ENCODE measurements at regions not wholly inside any gene's neighbourhood (a gene's known extent, or its start where the extent isn't known, plus 50 kb on each side); places are given as distances from the start of the nearest gene placed in this dataset.

GRCh38 chr2:181264001-181264400, 193.2 kb upstream of the ITGA4 start:
- Histone ChIP-seq H3K9ac (ENCODE audit: low read depth, low read length) (no peak overlapping the region), H4K20me1 (ENCODE audit: insufficient read depth, low read length) (no peaks in the 10 kb centered on the region), H3K4me2 (ENCODE audit: insufficient read depth, low read length) (no peak overlapping the region), H3K9me3 (ENCODE audit: insufficient read depth, low read length, severe bottlenecking) (no peaks in the 10 kb centered on the region), H3K4me1 (ENCODE audit: insufficient read depth, low read length) (no peaks in the 10 kb centered on the region), H3K27me3 (ENCODE audit: insufficient read depth, low read length, poor library complexity) (no peaks in the 10 kb centered on the region), H3K36me3 (ENCODE audit: insufficient read depth, low read length) (no peaks in the 10 kb centered on the region), H3K27ac (ENCODE audit: low read length) (no peak overlapping the region), H3K79me2 (ENCODE audit: insufficient read depth, low read length) (no peaks in the 10 kb centered on the region), H3K4me3 (ENCODE audit: low read depth in 1 of 2, low read length in 2 of 2) (no peak overlapping the region), H2AFZ (ENCODE audit: low read depth, low read length) (no peak overlapping the region)
- DNase-seq, result no peak
- ATAC-seq (ENCODE audit: insufficient read depth, low read depth), result no peak
- no peak for TF ChIP-seq EZH2 (IDR thresholded peaks at IDR 0.05; ENCODE audit: borderline replicate concordance, low read depth, low read length, severe bottlenecking)
- TF ChIP-seq, protein P1, sequence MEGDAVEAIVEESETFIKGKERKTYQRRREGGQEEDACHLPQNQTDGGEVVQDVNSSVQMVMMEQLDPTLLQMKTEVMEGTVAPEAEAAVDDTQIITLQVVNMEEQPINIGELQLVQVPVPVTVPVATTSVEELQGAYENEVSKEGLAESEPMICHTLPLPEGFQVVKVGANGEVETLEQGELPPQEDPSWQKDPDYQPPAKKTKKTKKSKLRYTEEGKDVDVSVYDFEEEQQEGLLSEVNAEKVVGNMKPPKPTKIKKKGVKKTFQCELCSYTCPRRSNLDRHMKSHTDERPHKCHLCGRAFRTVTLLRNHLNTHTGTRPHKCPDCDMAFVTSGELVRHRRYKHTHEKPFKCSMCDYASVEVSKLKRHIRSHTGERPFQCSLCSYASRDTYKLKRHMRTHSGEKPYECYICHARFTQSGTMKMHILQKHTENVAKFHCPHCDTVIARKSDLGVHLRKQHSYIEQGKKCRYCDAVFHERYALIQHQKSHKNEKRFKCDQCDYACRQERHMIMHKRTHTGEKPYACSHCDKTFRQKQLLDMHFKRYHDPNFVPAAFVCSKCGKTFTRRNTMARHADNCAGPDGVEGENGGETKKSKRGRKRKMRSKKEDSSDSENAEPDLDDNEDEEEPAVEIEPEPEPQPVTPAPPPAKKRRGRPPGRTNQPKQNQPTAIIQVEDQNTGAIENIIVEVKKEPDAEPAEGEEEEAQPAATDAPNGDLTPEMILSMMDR (IDR thresholded peaks at IDR 0.05; ENCODE audit: borderline replicate concordance, extremely low read depth, low read length, poor library complexity, severe bottlenecking), result no peak

DNA sequence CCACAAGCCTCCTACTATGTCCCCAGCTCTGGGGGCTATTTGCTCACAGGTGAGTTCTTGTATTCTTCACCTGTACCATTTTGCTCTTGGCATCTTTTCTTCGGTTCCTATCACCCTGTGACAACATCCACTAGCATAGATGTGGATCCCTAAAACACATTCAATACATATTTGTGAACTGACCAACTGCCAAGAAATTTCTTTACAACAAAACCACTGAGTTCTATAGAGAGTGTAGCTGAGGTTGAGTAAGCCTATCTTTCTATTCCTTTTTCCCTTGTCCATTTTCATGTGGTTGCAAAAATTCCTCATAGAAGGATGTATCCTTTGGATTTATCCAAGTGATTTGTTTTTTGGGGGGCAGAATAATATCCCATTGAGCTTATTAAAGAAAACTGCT, 192.7 kb upstream of the ITGA4 start:
- Histone ChIP-seq H3K4me2 (ENCODE audit: insufficient read depth, low read length) (no peak overlapping the region), H3K36me3 (ENCODE audit: insufficient read depth, low read length) (no peaks in the 10 kb centered on the region), H4K20me1 (ENCODE audit: insufficient read depth, low read length) (no peaks in the 10 kb centered on the region), H3K79me2 (ENCODE audit: insufficient read depth, low read length) (no peaks in the 10 kb centered on the region), H3K27me3 (ENCODE audit: insufficient read depth, low read length, poor library complexity) (no peaks in the 10 kb centered on the region), H3K9me3 (ENCODE audit: insufficient read depth, low read length, severe bottlenecking) (no peaks in the 10 kb centered on the region), H2AFZ (ENCODE audit: low read depth, low read length) (no peak overlapping the region), H3K9ac (ENCODE audit: low read depth, low read length) (no peak overlapping the region), H3K4me1 (ENCODE audit: insufficient read depth, low read length) (no peaks in the 10 kb centered on the region), H3K4me3 (ENCODE audit: low read depth in 1 of 2, low read length in 2 of 2) (no peak overlapping the region), H3K27ac (ENCODE audit: low read length) (no peak overlapping the region)
- DNase-seq, result no peak
- no peak for TF ChIP-seq EZH2 (IDR thresholded peaks at IDR 0.05; ENCODE audit: borderline replicate concordance, low read depth, low read length, severe bottlenecking)
- TF ChIP-seq, protein P1 (IDR thresholded peaks at IDR 0.05; ENCODE audit: borderline replicate concordance, extremely low read depth, low read length, poor library complexity, severe bottlenecking), result no peak
- ATAC-seq (ENCODE audit: insufficient read depth, low read depth), result no peak

DNA sequence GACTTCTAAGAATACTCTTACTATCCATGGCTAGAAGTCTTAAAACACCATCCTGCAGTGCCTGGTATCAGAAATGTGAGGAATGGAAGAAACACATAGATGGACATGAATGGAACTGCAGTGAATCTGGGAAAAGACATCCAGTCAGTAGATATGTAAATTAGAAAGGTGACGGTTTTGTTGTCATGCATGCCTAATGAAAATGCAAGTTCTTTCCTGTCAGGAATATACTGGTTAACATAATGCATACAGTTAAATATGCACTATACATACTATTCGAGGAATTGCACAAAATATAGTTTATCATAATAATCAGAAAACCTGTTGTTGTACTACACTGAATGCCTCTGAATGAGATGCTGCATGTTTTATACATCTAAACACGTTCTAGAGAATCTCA, 190.6 kb upstream of the ITGA4 start:
- Histone ChIP-seq H3K27ac (ENCODE audit: low read length) (no peak overlapping the region), H3K9me3 (ENCODE audit: insufficient read depth, low read length, severe bottlenecking) (no peaks in the 10 kb centered on the region), H3K4me3 (ENCODE audit: low read depth in 1 of 2, low read length in 2 of 2) (no peak overlapping the region), H3K79me2 (ENCODE audit: insufficient read depth, low read length) (no peaks in the 10 kb centered on the region), H3K4me1 (ENCODE audit: insufficient read depth, low read length) (no peaks in the 10 kb centered on the region), H3K9ac (ENCODE audit: low read depth, low read length) (no peak overlapping the region), H4K20me1 (ENCODE audit: insufficient read depth, low read length) (no peaks in the 10 kb centered on the region), H3K27me3 (ENCODE audit: insufficient read depth, low read length, poor library complexity) (no peaks in the 10 kb centered on the region), H3K4me2 (ENCODE audit: insufficient read depth, low read length) (no peak overlapping the region), H2AFZ (ENCODE audit: low read depth, low read length) (no peak overlapping the region), H3K36me3 (ENCODE audit: insufficient read depth, low read length) (no peaks in the 10 kb centered on the region)
- DNase-seq, result no peak
- no peak for TF ChIP-seq EZH2 (IDR thresholded peaks at IDR 0.05; ENCODE audit: borderline replicate concordance, low read depth, low read length, severe bottlenecking)
- TF ChIP-seq, protein P1 (IDR thresholded peaks at IDR 0.05; ENCODE audit: borderline replicate concordance, extremely low read depth, low read length, poor library complexity, severe bottlenecking), result no peak
- no peak for ATAC-seq (ENCODE audit: insufficient read depth, low read depth)
